Head of caudate nucleus (tissue), 42 donors: ENCODE measurements at regions not wholly inside any gene's neighbourhood (a gene's known extent, or its start where the extent isn't known, plus 50 kb on each side); places are given as distances from the start of the nearest gene placed in this dataset.
"Not testable (repeated sequence)": the region's sequence is repeated elsewhere in the genome, so short reads cannot be mapped to it uniquely, and the experiment has no call there.

Experiments used
- DNase-seq, 42 donors: peaks; one replicate each; pipeline versions ENCODE4 v3.0.0 to v3.0.0-alpha.2; 2020 to 2021; ENCODE audit warnings: mixed read lengths in 7 of 42
- intact Hi-C: fragments of 100-400 bp; cut with DNase I; formaldehyde crosslinking; loops from one replicate; pipeline ENCODE4 v1.15.0; 2022

- DNase-seq, intact Hi-C loops: not testable (repeated sequence)
Observed at GRCh38 chr2:89936011-89936410, 1244.5 kb downstream of the RPIA start.

- peak in 9 of 42 donors; percentile 6 to 50 (median 21) for DNase-seq
- intact Hi-C loops: not testable (repeated sequence)
Observed at GRCh38 chr2:89936559-89936958, 1245.1 kb downstream of the RPIA start.

- intact Hi-C loops, DNase-seq: not testable (repeated sequence)
Observed at GRCh38 chr2:89938756-89939155, 1247.3 kb downstream of the RPIA start.

- DNase-seq, intact Hi-C loops: not testable (repeated sequence)
Observed at GRCh38 chr2:89944267-89944666, 1252.8 kb downstream of the RPIA start.

GRCh38 chr2:89945004-89945616 lies 1253.6 kb downstream of the RPIA start:
- DNase-seq, intact Hi-C loops: not testable (repeated sequence)

- DNase-seq, intact Hi-C loops: not testable (repeated sequence)
Observed at GRCh38 chr2:89947208-89947815, 1255.8 kb downstream of the RPIA start.

GRCh38 chr2:89948102-89948501 lies 1256.6 kb downstream of the RPIA start:
- intact Hi-C loops, DNase-seq: not testable (repeated sequence)

GRCh38 chr2:89950807-89951206 lies 1259.3 kb downstream of the RPIA start:
- DNase-seq, intact Hi-C loops: not testable (repeated sequence)

GRCh38 chr2:89957236-89957635 lies 1265.8 kb downstream of the RPIA start:
- DNase-seq, intact Hi-C loops: not testable (repeated sequence)

- DNase-seq, intact Hi-C loops: not testable (repeated sequence)
Observed at GRCh38 chr2:89959729-89960378, 1268.4 kb downstream of the RPIA start.

GRCh38 chr2:89960570-89960969 lies 1269.1 kb downstream of the RPIA start:
- intact Hi-C loops, DNase-seq: not testable (repeated sequence)

GRCh38 chr2:89968567-89968966 lies 1277.1 kb downstream of the RPIA start:
- intact Hi-C loops, DNase-seq: not testable (repeated sequence)

- intact Hi-C loops, DNase-seq: not testable (repeated sequence)
Observed at GRCh38 chr2:89969190-89969589, 1277.7 kb downstream of the RPIA start.

- DNase-seq: peak in 1 of 42 donors; percentile 3
- intact Hi-C loops: not testable (repeated sequence)
Observed at GRCh38 chr2:89973849-89974248, 1282.4 kb downstream of the RPIA start.

- intact Hi-C loops, DNase-seq: not testable (repeated sequence)
Observed at GRCh38 chr2:89979826-89980537, 1288.5 kb downstream of the RPIA start.

GRCh38 chr2:89982246-89982645 lies 1290.8 kb downstream of the RPIA start:
- intact Hi-C loops, DNase-seq: not testable (repeated sequence)

GRCh38 chr2:89985650-89986049 lies 1294.2 kb downstream of the RPIA start:
- DNase-seq: not testable (repeated sequence)

GRCh38 chr2:89986532-89986931 lies 1295.1 kb downstream of the RPIA start:
- intact Hi-C loops: not testable (repeated sequence)

More at GRCh38 chr2:89985650-89986049, 1294.2 kb downstream of the RPIA start:
- intact Hi-C loops: not testable (repeated sequence)

GRCh38 chr2:89996779-89997178 lies 1305.3 kb downstream of the RPIA start:
- intact Hi-C loops, DNase-seq: not testable (repeated sequence)

More at GRCh38 chr2:89986532-89986931, 1295.1 kb downstream of the RPIA start:
- not testable (repeated sequence) for DNase-seq
